Activated CD4-positive, CD25-positive, alpha-beta regulatory T cell (primary cell): ENCODE measurements at regions not wholly inside any gene's neighbourhood (a gene's known extent, or its start where the extent isn't known, plus 50 kb on each side); places are given as distances from the start of the nearest gene placed in this dataset.

Experiments used
- DNase-seq, 4 experiments: peaks; one replicate each; lab custom pipeline; 2025; lab: John Stamatoyannopoulos, UW

DNA sequence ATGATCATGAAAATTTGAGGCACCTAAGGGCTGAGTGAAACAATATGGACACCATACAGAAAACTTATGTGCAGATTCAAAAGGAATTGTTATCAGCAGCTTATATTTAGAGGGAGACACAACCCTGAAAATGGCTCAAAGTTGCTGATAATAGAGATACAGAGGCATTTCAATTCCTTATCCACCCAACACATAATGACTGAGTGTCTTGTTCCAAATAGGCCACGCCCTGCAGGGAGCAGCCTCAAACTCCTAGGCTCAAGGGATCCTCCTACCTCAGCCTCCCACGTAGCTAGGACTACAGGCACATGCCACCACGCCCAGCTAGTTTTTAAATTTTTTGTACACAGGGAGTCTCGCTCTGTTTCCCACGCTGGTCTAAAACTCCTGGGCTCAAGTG is 79.0 kb downstream of the LBH start:
- DNase-seq = no peak

DNA sequence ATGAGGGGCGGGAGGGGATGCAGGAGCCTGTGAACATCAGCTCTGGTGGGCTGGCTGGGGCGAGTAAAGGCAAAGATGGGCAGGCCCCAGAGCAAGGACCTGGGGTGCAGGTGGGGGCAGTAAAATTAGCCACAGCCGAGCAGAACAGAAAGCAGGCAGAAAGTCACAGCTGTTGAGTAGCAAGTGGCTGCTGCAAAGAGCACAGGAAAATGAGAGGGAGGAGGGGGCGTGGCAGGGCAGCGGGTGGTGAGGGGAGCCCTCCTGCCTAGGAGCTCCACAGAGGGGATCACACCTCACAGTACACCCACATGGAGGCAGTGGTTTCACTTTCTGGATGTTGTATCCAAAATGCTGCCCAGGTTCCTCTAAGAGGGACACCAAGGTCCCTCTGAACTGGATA is 79.6 kb downstream of the LBH start:
- no peak for DNase-seq

DNA sequence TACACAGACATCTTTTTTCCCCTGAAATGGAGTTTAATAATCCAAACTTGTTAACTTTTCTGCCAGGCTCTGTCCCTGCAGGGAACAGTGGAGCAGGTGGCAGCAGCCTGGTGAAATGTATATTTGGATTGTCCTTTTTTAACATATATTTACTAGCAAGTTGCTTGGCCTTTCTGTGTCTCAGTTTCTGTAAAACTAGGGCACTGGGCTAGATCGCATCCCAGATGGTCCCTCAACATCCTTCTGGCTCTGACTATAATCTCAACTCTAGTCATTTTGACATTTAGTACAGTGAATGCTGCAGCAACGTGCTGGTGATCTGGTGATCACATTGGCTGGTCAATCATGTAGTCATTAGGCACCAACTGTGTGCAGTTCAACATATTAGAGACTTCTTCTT is 80.4 kb downstream of the LBH start:
- DNase-seq = no peak

DNA sequence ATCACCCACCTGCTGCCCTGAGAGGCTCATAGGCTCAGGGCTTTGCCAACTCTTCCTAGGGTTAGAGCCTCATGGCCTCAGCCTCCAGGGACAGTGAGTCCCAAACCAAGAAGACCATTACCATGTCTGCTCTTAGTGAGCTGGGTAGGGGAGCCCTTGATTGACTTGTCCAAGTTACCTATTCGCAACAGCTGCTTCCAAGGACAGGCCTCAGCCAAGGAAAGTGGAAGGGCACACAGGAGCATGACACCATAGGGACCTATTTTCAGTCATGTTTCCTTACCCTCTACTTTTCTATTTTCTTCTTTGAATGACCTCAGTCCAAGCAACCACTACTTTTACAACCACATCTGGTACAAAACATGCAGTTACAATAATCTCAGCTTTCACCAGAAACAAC is 81.6 kb downstream of the LBH start:
- DNase-seq = no peak

DNA sequence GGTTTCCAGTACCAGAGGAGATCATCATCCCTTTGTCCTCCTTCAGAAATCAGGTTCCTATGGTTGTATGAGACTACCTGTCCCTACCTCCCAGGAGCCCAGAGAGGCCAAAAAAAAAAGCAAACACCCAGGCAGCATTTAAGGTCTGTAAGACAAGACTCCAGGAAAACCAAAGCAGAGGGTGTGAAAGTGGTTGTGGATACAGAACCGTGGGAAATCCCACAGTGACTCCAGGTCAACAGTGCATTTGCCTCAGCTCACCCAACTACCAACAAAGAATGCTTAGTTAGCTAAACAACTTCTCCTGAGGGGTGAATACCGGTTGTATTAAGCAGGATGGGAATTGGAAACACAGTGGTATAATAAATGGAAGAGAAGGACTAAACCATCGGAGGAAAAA is 83.6 kb downstream of the LBH start:
- DNase-seq = no peak

DNA sequence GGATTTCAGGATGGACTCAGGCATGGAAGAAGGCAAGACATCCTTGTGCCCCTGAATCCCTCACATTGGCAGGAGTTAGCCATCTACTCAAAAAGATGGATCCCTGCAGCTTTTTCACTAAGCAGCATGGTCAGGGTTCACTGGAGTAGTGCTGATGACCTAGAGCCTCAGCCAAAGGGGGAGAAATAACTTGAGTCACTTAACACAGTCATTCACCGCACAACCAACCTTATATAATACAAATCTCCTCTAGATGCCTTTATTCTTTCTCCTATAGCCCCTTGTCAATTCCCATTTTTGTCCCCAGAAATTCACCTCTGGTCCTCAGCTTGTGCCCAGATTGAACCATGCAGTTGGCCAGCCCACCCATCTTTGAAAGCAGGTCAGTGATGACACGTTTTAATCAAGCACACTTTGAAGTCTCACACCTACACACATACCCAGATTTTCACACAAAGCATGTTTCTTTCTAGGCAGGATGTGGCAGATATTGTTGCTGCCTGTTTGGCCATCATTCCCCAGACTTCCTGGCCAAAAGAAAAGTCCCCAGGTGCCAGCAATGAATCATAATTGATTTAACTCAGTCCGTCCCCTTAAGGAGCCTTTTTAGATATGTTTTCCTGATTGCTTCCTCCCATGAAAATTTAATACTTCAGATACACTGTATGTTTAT is 84.2 kb downstream of the LBH start:
- DNase-seq = no peak

DNA sequence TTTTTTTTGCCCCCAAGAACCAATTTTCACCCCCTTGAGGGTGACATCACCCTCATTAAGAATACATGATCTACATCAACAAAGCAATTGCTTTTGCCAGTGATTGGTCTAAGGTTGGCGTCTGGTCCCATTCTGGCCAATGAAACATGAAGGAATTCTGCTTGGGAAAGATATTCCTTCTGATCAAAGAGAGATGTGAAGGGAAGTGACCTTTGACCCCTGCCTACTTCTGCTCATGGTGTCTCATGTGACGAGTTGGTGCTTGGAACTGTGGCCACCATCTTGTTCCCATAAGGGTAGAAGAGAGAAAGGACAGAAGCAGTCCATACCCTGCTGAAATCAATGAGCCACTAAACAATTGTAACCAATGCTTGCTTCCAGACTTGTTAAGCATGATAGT is 85.1 kb downstream of the LBH start:
- DNase-seq = no peak

DNA sequence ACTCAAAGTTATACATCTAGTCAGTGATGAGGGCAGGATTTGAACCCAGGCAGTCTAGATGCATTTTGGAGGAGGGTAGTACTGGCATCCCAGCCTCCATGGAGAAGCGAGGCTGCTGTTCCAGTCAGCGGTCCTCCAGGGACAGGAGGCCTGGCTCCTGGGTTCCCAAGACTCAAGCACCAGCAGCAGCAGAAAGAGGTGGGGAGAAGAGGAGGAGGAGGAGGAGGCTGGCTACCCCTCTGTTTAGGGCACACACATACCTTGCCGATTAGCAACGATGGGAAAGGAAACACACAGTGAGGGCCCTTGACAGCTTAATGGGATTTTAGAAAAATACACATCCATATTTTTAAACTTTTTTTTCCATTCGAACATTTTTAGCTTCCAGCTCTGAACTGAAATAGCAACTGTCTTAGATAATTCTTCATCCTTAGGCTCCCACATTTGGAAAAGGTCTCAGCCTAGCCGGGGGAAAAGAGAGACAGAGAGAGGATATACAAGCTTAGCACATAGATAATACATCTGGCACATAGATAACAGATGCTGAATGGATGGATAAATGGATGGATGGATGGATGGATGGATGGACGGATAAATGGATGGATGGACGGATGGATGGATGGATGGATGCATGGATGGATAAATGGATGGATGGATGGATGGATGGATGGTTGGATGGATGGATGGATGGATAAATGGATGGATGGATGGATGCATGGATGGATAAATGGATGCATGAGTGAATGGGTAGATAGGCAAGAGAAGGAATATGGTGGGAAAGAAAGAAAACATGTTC is 87.9 kb downstream of the LBH start:
- DNase-seq = no peak

DNA sequence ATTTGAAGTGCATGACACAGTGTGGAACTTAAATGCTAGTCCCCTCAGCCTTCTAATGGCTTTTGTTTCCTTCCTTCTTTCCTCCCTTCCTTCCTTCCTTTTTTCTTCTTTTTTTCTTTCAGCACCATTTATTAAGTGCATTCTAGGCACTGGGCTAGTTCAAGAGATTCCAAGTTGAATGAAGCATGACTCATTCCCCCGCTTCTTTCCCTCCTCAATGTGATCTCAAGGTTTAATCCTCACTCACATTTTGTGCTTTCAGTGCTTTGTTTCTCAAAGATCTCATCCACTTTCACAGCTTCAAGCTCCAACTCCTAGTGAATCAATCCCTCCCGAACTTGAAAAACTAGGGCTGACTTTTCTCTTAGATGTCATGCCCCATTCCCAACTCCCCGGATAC is 90.1 kb downstream of the LBH start:
- no peak for DNase-seq

DNA sequence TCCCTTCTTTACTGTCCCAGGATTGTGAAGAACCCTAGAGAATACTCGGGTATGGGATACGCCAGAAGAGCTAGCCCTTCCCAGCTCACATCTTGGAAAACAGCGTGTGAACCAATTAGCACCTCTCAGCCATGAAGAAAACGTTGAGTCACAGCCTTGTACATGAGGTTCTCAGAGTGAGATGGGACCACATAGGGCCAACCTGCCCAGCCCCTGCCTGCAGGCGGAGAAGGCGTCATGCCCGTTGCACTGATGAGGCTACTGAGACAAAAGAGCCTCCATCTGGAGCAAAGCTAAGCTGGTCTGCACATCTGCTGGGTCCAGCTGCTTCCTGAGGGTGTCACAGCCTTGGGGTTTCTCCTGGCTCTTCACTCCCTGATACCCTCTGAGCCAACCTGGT is 92.2 kb downstream of the LBH start:
- no peak for DNase-seq

DNA sequence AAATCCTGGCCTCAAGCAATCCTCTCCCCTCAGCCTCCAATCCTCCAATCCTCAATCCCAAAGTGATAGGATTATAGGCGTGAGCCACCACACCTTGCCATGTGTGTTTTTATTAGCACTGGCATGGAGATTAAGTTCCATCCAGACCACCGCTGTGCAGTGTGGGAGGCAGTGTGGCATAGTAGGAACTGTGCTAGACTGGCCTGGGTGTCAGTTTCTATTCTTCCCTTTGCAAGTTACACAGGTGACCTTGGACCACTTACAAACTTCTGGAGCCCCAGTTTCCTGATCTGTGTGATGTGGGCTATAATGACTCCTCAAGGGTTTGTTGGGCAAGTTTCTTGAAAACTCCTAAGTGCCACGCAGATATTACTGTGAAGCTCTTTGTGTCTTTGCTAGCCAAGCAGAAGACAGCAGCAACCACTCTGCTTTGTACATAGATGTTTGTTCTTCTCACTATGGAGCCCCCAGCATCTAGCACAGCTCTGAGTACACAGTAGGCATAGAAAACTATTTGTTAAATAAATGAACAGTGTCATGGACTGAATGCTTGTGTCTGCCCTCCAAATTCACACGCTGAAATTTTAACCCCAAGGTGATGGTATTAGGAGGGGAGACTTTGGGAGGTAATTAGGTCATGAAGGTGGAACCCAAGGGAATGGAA is 93.0 kb downstream of the LBH start:
- no peak for DNase-seq

DNA sequence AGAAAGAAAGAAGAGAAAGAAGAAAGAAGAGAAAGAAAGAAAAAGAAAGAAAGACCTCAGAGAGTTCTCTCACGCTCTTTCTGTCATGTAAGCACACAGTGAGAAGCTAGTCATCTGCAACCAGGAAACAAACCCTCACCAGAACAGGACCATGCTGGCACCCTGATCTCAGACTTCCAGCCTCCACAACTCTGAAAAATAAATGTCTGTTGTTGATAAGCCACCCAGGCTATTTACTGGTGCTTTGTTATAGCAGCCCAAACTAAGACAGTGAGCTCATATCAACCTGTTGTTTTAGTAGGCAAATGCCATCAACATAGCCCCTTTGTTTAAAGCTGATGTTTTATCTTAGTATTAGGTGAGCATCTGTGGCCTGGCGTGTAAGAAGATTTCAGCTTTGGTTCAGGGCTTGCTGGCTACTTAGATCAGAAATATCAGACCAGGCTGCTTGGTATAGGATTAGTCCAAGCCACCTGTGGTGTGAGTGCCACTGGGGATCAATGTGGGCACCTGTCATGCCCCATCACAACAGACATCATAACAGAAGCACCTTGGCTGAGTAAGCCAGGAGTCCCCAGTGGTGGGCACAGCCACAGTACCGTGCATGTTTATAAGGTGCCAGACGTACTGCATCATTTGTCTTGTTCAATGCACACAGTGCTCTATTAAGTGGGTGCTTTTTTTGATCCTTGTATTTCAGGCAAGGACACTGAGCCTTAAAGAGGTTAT is 94.4 kb downstream of the LBH start:
- DNase-seq = no peak

DNA sequence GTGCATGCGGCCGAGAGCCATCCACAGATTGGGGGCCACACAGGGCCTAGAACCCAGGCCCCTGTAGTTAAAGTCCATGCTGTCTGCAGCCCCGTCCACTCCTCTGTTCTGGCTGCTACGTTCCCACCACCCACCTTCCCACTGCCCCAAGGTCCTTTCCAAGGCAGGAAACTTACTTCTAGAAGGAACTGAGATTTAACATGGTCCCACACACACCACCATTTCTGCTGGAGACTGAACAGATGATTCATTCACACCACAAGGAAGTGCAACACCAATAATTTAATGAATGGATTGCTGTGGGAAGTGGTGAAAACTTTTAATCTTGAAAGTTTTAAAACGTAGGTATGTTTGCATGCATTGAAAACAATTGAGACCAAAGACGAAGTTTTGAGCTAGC is 95.2 kb downstream of the LBH start:
- DNase-seq = no peak

DNA sequence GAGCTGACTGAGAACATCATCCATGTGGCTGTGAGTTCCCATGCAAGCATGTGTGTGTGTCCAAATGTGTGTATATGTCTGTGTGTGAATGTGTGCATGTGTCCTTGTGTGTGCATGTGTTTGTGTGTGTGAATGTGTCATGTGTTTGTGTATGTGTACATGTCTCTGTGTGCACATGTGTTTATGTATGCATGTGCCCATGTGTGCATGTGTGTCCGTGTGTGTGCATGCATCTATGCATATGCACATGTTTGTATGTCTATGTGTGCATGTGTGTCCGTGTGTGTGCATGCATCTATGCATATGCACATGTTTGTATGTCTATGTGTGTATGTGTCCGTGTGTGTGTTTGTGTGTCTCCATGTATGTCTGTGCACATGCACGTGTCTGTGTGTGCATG is 99.7 kb downstream of the LBH start:
- DNase-seq = no peak

DNA sequence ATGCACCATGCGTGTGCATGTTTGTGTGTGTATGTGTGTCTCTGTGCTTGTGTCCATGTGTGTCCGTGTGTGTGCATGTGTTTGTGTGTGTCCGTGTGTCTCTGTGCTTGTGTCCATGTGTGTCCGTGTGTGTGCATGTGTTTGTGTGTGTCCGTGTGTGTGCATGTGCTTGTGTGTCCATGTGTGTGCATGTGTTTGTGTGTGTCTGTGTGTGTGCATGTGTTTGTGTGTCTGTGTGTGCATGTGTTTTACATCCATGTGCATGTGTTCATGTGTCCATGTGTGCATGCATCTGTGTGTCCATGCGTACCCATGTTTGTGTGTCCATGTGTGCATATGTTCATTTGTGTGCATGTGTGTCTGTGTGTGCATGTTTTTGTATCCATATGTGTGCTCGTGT is 100.5 kb downstream of the LBH start:
- DNase-seq = no peak

DNA sequence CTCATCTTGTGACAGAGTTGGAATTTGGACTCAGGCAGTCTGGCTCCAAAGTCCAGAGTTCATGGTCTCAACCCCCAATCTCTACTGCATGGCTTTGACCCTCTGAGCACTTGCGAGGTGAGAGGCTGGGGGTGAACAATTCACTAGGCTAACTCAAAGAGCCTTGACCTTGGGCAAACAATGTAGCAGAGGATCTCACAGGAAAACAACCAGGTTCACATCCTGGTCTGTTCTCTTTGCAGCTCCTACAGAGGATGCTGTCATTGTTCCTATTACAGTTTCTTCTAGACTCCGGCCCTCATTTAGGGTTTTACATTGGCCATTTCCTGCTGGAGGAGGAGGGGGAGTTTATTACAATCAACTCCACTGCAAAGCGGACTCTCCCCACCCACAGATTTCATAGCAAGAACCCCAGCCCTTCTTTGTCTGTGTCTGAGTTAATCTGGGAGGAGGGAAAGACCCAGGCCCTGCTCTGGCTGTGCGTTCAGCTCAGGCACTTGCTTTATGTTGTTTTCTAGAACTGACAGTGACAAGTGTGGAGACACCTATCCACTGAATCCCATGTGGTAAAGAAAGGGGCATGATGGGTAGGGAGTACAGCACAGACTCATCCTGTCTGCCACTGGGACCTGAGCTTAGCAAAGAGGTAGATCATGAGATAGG is 101.6 kb downstream of the LBH start:
- DNase-seq = no peak

DNA sequence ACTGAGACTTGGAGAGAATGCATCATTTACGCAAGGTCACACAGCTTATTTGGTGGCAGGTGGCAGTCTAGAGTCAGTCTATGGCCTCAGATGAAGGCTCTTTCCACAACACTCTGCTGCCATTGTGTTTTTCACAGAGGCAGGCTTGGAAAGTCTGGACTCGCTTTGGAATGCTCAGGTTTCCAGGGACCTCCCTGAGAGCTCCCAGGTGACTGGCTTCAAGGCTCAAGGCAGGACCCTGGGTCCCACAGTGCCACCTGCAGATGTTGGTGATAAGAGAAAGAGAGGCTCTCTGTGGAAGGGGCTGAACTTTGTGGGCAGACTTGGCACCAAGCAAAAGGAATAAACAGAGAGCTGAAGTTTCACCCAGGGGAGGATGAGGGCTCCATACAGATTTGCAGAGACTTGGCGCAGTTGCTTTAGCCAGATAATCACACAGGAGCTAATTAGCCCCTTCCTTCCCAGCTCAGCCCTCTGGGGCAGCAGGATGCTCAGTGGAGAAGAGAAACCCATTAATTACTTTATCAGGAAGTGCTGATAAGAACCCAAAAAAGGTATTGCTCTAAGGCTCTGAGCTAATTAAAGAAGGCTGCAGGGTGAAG is 103.5 kb downstream of the LBH start:
- DNase-seq = no peak

DNA sequence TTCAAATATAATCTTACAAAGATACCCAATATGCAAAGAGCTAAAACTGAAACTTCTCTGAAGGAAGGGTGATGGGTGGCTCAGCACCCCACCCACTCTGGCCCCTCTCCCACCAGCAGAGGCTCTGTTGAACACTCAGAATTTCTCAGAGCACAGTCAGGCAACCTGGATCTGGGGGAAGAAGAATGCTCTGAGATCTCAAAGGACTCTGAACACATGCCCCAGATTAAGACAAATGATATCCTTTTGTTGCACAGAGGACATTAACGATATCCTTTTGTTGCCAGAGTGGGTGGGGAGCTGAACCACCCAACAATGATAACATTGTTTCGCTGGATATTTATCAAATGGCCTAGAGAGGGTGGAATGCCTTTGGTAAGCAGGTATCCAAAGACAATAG is 104.8 kb downstream of the LBH start:
- no peak for DNase-seq

DNA sequence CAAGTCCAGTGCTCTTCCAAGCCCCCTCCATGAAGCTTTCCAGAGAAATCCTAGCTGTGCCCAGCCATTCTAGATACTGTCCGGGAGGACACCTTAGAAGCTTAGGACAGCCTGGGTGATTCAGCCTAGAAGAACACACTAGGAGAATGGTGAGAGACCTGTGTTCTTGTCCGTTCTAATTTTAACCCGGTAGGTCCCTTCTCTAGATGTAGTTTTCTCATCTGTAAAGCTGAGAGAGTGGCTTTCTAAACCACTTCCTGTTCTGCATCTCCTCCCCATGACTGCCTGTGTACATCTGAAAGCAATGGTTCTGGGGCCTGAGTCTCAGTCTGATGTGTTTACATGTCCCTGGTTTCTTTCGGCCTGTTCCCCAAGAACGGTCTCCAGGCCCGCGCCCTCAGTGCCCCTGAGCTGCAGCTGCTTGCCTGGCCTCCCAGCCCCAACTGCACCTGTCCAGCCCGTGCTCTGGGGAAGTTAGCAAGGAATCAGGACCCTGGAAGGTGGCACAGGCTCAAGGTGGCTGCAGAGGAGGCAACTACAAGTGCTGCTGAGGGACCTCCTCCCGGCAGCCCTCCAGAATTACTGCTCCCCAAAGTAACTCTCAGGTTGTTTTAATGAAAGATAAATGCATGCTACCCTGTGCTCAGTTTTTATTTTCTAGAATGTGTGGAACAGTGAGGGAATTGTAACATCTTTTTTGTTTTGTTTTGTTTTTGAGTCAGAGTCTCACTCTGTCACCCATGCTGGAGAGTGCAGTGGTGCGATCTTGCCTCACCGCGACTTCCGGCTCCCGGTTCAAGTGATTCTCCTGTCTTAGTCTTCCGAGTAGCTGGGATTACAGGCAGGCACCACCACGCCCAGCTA is 105.9 kb downstream of the LBH start:
- DNase-seq = peak in 1 of 4 experiments; percentile 17

DNA sequence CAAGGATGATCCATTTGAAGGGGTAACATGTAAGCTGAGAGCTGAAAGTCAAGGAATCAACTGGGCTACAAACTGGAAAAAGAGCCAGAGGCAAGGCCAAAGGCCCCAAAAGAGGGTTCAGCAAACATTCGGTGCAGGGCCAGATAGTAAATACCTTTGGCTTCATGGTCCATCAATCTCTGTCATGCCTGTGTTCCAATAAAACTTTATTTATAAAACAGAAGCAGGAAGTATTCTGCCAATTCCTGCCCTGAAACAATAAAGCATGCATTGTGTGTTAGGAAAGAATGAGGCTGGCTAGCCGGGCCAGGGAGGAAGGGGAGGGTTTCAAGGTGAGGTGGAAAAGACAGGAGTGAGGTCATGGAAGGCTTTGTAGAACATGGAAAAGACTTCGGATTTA is 107.1 kb downstream of the LBH start:
- no peak for DNase-seq

DNA sequence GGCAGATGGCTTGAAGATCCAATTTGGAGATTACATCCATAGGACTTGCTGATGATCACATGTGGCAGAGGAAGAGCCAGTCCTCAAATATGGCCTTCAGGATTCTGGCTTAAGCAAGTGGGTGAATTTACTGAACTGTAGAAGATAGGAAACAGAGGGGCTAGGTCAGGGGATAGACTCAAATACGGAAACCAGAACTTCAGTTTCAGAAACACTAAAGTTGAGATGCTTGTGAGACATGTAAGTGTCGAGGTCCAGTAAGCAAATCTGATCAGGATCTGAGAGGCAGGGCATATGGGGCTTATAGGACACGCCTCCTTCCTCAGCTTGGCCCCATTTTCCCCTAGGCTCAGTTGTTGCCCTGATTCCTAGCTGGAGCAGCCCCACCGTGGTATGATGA is 107.7 kb downstream of the LBH start:
- DNase-seq = no peak
